GM12878 (cell line): ENCODE measurements at regions not wholly inside any gene's neighbourhood (a gene's known extent, or its start where the extent isn't known, plus 50 kb on each side); places are given as distances from the start of the nearest gene placed in this dataset.

Experiments
- REST ChIP-seq: IDR thresholded peaks from 2 replicates; pipeline ENCODE4 v1.6.1; 2012; ENCODE audit warnings: mild to moderate bottlenecking, low read depth, low read length
- SP1 ChIP-seq: IDR thresholded peaks from one replicate; pipeline ENCODE4 v1.6.1; 2011; ENCODE audit warnings: low read depth, low read length

GRCh38 chr18:78408623-78409022, 571.0 kb upstream of the SALL3 start:
- TF ChIP-seq REST = no peak
- TF ChIP-seq SP1 = no peak
